DMS 273 treated with DMSO at 0.1 percent for 48 hours (cell line): ENCODE measurements at regions not wholly inside any gene's neighbourhood (a gene's known extent, or its start where the extent isn't known, plus 50 kb on each side); places are given as distances from the start of the nearest gene placed in this dataset.

Source experiments
- DNase-seq: peaks from one replicate; lab custom pipeline; 2025; lab: John Stamatoyannopoulos, UW

GRCh38 chr16:64539811-64540371 lies 582.0 kb downstream of the CDH11 start:
- DNase-seq, result no peak

DNA sequence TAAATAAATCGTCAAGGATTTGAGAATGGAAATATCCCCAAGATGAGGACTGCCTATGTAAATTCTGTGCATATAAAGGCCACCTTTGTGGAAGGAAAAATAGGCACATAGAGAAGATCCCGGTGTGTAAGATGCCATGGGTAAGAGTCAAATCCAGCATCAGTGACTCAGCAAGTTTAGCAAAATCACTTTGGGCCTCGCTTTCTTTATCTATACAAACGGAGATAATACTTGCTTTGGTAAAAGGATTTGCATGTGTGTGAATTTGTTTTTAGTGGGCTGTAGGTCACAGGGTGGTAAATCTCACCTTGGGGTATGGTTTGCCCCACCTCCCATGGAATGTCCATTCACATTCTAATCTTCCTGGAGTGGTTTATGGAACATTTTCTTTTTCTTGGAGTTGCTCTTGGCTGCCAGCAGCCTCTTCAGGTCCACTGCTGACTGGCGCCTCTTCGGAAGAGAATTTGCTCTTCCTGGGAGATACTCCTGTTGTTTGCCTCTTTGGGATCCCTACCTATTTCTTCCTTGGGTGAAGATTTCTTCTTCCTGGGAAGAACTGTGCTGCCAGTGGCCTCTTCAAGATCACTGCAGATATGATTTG lies 587.6 kb downstream of the CDH11 start:
- DNase-seq, result no peak

DNA sequence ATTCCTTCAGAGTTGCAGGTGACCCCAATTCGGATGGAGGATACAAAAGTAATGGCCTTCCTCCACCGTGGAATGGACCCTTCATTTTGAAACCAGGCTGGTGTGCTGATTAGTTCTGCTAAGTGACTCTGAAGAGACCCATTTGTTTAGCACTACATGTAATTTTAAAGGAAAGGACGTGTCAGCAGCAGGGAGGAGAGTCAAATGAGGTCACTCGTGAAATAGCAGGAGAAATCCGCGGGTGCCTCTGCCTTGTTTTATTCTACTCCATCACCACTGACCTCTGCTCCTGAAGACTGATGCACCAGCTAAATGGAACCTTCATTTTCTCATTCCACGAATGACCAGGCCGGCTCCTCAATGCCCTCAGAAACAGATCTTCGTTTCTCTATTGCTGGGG lies 589.2 kb downstream of the CDH11 start:
- no peak for DNase-seq

GRCh38 chr16:64532117-64532516 lies 589.7 kb downstream of the CDH11 start:
- DNase-seq, result no peak

GRCh38 chr16:64531401-64531800 lies 590.5 kb downstream of the CDH11 start:
- DNase-seq, result no peak

DNA sequence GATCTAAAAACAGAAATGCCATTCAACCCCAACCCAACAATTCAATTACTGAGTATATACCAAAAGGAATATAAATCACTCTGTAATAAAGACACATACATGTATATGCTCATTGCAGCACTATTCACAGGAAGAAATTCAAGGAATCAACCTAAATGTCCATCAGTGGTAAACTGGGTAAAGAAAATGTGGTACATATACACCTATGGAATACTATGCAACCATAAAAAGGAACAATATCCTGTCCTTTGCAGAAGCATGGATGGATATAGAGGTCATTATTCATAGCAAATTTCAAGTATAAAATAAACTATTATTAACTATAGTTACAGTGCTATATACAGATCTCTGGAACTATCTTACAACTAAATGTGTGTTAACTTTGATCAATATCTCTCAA lies 599.3 kb downstream of the CDH11 start:
- no peak for DNase-seq

DNA sequence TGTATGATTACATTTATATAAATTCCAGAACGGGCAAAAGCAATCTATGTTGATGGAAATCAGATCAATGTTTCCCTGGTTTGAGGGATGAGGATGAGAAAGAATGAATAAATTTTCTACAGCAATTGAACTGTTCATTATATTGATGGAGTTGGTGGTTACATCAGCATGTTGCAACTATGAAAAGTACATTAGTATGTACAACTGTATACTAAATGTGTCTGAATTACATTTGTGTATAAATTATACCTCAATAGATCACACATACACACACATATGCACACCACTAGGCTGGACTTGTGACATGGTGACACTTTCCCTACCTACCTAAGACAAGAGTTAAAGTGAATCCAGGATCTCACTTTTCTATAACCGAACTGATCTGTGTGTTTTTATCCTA lies 608.0 kb downstream of the CDH11 start:
- DNase-seq, result no peak

DNA sequence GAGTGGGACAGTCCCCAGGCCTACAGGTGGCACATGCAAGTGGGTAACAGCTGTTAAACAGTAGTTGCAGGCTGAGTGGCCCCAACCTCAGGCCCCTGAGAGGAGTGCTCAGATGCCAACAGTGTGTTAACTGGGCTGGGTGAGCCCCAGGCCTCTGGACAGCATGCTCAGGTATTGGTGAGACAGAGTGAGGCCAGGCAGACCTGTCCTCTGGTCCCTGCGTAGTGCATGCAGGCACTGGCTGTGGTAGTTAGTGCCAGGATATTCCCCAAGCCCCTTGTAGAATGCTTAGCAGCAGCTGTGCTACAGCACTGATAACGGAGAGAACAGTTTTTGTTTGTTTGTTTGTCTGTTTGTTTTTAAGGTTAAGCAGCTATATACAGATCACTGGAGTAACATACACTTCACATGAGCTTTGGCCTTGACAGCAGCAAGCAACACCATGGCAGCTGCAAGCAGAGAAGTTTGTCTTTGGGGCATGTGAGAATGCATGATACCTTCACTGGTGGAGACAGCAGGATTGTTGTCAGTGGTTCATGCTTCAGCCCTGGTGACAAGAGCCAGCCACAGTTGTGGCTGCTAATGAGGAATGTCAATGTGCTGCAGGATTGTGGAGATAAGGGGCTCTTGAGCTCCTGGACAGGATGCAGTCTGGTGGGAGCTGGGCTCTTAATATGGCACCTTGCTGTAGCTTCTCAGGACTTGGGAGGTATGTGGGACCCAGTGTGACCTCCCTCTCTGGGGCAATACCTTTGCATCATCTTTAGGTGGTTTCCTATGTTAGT lies 614.4 kb downstream of the CDH11 start:
- DNase-seq, result no peak

GRCh38 chr16:64499211-64499610 lies 622.7 kb downstream of the CDH11 start:
- no peak for DNase-seq

DNA sequence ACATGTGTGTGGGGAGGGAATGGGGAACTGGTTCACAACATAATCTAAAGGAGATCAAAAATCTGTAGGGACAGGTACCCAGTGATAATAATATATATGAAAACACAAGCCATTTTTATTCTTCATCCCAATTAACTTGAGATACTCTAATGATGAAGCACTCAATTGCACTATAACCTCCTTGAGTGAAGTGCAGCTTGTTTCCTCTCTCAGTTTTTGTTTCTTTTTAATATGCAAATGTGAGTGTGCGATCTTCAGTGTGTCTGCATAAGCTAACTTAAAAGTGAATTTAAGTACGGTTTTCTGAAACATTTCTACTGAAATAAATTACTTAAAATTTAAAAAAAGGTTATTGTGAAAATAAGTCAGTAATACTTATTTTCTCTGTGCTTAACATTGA lies 623.5 kb downstream of the CDH11 start:
- no peak for DNase-seq

DNA sequence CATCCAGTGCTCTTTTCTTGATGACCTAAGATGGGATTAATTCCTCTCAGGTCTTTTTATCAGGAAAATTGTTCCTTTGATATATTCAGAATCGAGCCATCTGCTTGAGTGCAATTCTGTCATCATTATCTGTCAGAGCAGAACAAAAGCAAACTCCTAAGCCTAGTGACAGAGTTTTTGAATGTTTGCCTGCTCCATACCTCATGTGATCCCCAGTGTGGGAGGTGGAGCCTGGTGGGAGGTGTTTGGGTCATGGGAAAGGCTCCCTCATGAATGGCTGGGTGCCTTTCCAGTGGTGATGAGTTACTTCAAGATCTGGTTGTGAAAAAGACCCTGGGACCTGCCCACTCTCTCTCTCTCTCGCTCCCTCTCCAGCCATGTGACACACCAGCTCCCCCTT lies 628.2 kb downstream of the CDH11 start:
- no peak for DNase-seq

DNA sequence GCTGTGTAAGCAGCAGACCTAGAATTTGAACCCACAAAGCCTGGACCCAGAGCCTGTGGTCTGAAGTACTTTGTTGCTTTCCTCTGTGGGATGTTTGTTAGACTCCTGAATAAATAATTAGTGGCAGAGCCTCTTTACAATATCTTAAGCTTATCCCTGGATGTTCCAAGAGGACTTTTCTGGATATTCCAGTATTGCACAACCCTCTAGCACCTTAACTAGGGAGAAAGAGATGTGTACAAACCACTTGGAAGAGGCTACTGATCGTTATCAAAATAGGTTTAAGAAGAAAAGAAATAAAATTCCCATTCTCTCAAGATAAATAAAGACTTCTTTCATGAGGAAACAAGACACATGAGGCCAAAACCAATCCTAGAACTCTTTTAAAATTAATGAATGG lies 632.4 kb downstream of the CDH11 start:
- DNase-seq, result no peak

DNA sequence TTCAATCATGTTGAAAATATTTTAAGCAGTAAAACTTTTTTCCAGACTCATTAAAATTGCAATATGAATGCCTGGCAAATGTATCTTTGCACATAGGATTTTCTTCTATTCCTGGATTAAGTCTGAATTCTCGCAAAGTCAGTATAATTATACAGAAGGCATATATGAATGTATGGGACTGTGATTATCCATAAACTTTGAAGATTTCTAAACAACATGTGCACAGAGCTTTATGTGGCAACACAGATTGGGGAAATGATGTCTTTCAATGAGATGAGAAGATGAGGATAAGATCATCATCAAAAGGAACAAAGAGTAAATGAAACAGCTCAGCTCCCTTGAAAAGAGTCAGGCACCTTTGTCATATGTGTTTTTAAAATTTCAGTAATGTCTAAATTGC lies 635.3 kb downstream of the CDH11 start:
- no peak for DNase-seq

- no peak for DNase-seq
Observed at GRCh38 chr16:64481497-64481896, 640.4 kb downstream of the CDH11 start.

- no peak for DNase-seq
Observed at GRCh38 chr16:64478252-64478906, 643.5 kb downstream of the CDH11 start.

DNA sequence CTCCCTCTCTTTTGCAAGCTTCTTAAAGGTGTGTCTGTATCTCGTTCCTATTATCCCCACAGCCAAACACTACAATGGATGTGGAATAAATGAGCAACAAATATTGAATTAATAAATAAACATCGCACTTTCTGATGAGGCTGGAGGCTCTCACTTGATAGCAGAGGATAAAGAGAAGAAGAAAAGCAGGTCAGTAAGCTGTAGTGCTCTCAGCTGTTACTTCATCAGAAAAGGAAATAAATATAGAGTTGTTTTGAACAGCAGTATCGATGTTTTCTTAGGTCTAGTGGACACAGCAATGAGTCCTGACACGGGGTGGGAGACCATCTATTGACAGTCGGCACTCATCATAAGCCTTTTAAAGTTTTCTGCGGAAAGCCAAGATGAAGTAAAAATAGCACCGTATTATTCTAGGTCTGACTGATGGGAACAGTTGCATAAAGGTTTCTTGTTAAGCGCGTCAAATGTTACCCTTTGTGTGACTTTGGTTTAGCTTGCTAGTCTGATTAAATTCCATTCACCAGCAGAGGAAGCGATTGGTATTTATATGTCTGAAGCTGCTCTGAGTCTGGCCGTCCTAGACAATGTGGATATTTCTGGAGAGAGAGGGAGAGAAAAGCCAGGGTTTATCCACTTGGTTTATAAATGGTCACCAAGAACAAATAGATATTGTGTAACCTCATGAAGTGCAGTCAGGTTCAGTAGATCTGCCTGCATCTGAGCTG lies 646.1 kb downstream of the CDH11 start:
- no peak for DNase-seq

DNA sequence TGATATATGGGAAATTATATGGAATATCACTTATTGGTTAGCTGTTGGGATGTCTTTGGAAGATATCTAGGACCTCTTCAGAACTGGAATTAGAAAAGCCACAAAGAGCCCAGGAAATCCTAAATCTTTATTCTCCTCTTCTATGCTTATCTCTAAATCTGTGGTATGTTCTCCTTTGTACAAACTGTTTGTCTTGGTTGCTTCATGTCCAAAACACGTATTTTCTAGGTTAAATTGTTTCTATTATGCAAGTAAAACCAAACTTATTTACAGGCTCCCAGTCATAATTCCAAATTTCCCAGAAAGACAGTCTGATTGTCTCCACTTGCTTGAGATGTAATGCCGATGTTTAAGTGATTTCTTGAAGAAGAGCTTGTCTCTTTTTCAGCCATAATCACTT lies 650.9 kb downstream of the CDH11 start:
- no peak for DNase-seq

GRCh38 chr16:64469906-64470702 lies 651.8 kb downstream of the CDH11 start:
- DNase-seq, result peak; percentile 7

DNA sequence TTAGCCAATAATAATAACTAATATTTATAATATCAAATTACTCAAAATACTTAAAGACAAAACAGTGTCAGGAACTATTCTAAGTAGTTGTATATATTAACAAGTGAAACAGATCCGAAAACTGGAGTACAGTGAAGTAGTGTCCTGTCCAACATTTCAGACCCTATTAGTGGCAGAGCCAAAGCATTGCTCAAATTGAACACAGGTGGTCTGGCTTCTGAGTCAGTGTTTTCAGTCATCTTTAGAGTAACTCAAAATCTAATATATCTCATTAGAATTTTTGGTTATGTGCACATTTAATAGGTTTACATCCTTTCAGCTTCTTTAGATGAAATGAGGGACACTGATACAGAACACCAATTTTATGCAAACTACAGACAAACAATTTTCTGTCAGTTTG lies 652.5 kb downstream of the CDH11 start:
- DNase-seq, result no peak

DNA sequence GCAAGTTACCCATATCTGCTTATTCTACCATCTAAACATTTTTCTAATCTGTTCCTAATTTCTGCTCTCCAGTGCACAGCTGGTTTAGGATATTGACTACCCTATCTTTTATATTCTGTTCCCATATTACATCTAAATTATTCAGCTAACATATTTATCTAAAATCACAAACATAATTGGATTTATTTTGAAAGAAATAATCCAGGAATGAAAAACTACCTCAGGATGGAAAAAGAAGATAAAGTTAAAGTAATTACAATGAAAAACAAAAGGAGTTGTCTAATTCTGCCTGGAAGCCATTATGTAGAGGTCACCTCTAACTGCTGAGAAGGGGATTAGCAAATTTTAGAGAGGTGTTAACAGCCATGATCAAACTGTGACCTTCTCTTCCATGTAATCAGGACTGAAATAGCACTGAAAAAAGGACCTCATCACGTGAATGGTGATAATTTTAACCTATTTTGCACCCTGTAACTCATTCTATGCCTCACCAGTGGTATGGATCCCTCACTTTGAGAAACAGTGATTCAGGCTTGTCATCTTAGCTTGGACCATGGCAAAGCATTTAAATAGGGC lies 653.3 kb downstream of the CDH11 start:
- no peak for DNase-seq

DNA sequence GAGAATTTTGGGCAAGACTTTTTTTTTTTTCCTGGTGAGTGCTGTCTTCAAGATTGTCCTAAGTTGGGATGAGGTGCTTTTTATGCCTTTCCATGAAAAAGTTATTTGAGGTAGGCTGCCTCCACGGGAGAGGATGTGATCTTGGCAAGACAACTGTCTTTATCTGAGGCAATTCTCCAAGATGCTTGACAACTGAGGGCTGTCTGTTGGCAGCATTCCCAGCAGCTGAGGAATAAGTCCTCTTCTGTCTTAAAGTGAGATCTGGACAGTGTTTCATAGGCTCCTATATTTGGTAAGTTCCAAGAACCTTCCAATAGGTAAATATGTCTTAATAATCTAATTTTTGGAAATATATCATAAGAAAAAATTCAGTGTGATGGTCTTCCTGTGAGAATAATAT lies 662.0 kb downstream of the CDH11 start:
- DNase-seq, result no peak
